ENCODE measurements at regions not wholly inside any gene's neighbourhood (a gene's known extent, or its start where the extent isn't known, plus 50 kb on each side); places are given as distances from the start of the nearest gene placed in this dataset.

DNA sequence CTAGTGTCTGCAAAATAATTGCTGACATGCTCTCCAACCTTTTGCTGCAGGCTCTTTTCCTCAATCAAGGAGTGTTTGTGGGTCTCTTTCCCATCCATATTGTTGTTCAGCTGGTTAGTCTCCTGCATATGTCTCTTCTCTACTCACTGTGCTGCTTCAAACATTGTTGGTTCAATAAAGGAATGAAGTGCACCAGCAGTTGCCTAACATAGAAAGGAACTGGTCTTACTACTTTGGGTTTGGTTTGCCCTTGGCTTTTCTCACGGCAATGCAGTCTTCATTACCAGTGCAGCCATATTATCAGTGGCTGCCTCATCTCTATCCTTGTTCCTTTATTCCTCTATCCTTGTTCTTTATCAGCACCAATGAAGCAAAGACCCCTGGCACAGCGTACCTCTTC is 169.7 kb upstream of the TPK1 start:
- DNase-seq (ENCODE audit: extremely low read depth in 1 of 4, low spot score in 3 of 4) (no peak), FAIRE-seq (no peak), ATAC-seq (no peak)
- Histone ChIP-seq H3K9me1 (ENCODE audit: control insufficient read depth, insufficient read depth, low read length) (no peaks in the 10 kb centered on the region), H3K36me3 (ENCODE audit: control insufficient read depth, insufficient read depth, low read length) (no peaks in the 10 kb centered on the region), H4K20me1 (replicated peaks; ENCODE audit: control insufficient read depth, insufficient read depth, low read length) (no peaks in the 10 kb centered on the region), H3K9me3 (replicated peaks; ENCODE audit: control insufficient read depth, insufficient read depth, low read depth, low read length) (no peaks in the 10 kb centered on the region), H3K79me2 (ENCODE audit: control insufficient read depth, insufficient read depth, low read length) (no peaks in the 10 kb centered on the region), H3K4me1 (replicated peaks in 1 of 2; ENCODE audit: control insufficient read depth in 2 of 2, insufficient read depth in 2 of 2, low read length in 2 of 2) (no peaks in the 10 kb centered on the region), H3K4me2 (ENCODE audit: insufficient read depth, low read length) (no peak overlapping the region), H3K4me3 (no peak overlapping the region), H3K27ac (ENCODE audit: extremely low read depth, low read depth, low read length) (no peak overlapping the region), H3K9ac (ENCODE audit: insufficient read depth in 1 of 2, low read depth in 2 of 2, low read length in 2 of 2) (no peak overlapping the region), H3K27me3 (ENCODE audit: control insufficient read depth in 2 of 2, insufficient read depth in 2 of 2, low read length in 2 of 2) (no peaks in the 10 kb centered on the region), H2AFZ (ENCODE audit: low read depth, low read length) (no peak overlapping the region)
- in situ Hi-C loops (cut with MboI) = no loop called here
- WGBS (ENCODE audit: insufficient coverage, low coverage, missing lambda C conversion rate) = 0% methylated on average over 2 of the region's 2 CpGs
- no TSS peak for BruUV-seq (replicated peaks)
- ChIA-PET POLR2A (interaction anchor here (1.0 kb wide), 1 partner anchor 15 kb away, joined by 4 read pairs; no protein-coding TSS in a partner anchor), CTCF (ENCODE audit: low intra/inter-chr PET ratio) (no interaction called here)
- no peak for TF ChIP-seq TBP (optimal IDR thresholded peaks at IDR 0.05; ENCODE audit: low read depth, low read length)
- TF ChIP-seq, protein P1, sequence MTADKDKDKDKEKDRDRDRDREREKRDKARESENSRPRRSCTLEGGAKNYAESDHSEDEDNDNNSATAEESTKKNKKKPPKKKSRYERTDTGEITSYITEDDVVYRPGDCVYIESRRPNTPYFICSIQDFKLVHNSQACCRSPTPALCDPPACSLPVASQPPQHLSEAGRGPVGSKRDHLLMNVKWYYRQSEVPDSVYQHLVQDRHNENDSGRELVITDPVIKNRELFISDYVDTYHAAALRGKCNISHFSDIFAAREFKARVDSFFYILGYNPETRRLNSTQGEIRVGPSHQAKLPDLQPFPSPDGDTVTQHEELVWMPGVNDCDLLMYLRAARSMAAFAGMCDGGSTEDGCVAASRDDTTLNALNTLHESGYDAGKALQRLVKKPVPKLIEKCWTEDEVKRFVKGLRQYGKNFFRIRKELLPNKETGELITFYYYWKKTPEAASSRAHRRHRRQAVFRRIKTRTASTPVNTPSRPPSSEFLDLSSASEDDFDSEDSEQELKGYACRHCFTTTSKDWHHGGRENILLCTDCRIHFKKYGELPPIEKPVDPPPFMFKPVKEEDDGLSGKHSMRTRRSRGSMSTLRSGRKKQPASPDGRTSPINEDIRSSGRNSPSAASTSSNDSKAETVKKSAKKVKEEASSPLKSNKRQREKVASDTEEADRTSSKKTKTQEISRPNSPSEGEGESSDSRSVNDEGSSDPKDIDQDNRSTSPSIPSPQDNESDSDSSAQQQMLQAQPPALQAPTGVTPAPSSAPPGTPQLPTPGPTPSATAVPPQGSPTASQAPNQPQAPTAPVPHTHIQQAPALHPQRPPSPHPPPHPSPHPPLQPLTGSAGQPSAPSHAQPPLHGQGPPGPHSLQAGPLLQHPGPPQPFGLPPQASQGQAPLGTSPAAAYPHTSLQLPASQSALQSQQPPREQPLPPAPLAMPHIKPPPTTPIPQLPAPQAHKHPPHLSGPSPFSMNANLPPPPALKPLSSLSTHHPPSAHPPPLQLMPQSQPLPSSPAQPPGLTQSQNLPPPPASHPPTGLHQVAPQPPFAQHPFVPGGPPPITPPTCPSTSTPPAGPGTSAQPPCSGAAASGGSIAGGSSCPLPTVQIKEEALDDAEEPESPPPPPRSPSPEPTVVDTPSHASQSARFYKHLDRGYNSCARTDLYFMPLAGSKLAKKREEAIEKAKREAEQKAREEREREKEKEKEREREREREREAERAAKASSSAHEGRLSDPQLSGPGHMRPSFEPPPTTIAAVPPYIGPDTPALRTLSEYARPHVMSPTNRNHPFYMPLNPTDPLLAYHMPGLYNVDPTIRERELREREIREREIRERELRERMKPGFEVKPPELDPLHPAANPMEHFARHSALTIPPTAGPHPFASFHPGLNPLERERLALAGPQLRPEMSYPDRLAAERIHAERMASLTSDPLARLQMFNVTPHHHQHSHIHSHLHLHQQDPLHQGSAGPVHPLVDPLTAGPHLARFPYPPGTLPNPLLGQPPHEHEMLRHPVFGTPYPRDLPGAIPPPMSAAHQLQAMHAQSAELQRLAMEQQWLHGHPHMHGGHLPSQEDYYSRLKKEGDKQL (CRISPR knock-in tag; IDR thresholded peaks at IDR 0.05; ENCODE audit: borderline replicate concordance) = no peak
- TF ChIP-seq ZNF217 (CRISPR knock-in tag; IDR thresholded peaks at IDR 0.05) = no peak
- TF ChIP-seq USF1 (CRISPR knock-in tag; IDR thresholded peaks at IDR 0.05) = no peak
- TF ChIP-seq ARID2 (IDR thresholded peaks at IDR 0.05) = no peak
- TF ChIP-seq, protein P2, sequence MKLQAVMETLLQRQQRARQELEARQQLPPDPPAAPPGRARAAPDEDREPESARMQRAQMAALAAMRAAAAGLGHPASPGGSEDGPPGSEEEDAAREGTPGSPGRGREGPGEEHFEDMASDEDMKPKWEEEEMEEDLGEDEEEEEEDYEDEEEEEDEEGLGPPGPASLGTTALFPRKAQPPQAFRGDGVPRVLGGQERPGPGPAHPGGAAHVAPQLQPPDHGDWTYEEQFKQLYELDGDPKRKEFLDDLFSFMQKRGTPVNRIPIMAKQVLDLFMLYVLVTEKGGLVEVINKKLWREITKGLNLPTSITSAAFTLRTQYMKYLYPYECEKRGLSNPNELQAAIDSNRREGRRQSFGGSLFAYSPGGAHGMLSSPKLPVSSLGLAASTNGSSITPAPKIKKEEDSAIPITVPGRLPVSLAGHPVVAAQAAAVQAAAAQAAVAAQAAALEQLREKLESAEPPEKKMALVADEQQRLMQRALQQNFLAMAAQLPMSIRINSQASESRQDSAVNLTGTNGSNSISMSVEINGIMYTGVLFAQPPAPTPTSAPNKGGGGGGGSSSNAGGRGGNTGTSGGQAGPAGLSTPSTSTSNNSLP (IDR thresholded peaks at IDR 0.05; ENCODE audit: borderline replicate concordance, low read depth, low read length) = no peak
- no peak for TF ChIP-seq PHB2 (IDR thresholded peaks at IDR 0.05; ENCODE audit: low read depth)
- intact Hi-C loops (cut with micrococcal nuclease) = loop anchor here (10.0 kb wide), 1 partner anchor 151 kb away; no protein-coding TSS in a partner anchor

Data from K562 (cell line).